H1 (cell line): ENCODE measurements at regions not wholly inside any gene's neighbourhood (a gene's known extent, or its start where the extent isn't known, plus 50 kb on each side); places are given as distances from the start of the nearest gene placed in this dataset.

Experiments
- BRCA1 ChIP-seq: IDR thresholded peaks from 2 replicates; pipeline ENCODE4 v1.6.1; 2012; ENCODE audit warnings: low read depth, low read length, improper control_type of control experiment
- HDAC2 ChIP-seq, 2 experiments: fragments of 300-600 bp in 1 of 2; sonication (generic) in 1 of 2; IDR thresholded peaks; 2 replicates each; pipeline ENCODE4 v1.6.1; 2011 to 2012; ENCODE audit warnings: low read depth in 2 of 2, low read length in 2 of 2, mild to moderate bottlenecking in 2 of 2, moderate library complexity in 2 of 2, borderline replicate concordance in 1 of 2, inconsistent platforms in 1 of 2
- HDAC6 ChIP-seq: IDR thresholded peaks from one replicate; pipeline ENCODE4 v1.7.1; 2012; ENCODE audit warnings: low read depth, mild to moderate bottlenecking, inconsistent platforms, low read length, moderate library complexity
- KDM5A ChIP-seq: fragments of 200-600 bp; IDR thresholded peaks from 2 replicates; pipeline ENCODE4 v1.7.1; 2012; ENCODE audit warnings: mild to moderate bottlenecking, low read length, inconsistent platforms, mixed read lengths
- NRF1 ChIP-seq: IDR thresholded peaks from 2 replicates; pipeline ENCODE4 v1.6.1; 2011; ENCODE audit warnings: mild to moderate bottlenecking, low read depth, low read length, improper control_type of control experiment
- POLR2A ChIP-seq, 2 experiments: IDR thresholded peaks; 1 replicate in 1 of 2; 2 replicates in 1 of 2; pipeline ENCODE4 v1.6.1; 2011; ENCODE audit warnings: low read depth in 2 of 2, low read length in 2 of 2, mild to moderate bottlenecking in 2 of 2; ENCODE audit errors: control extremely low read depth in 1 of 2
- RAD21 ChIP-seq, 2 experiments: IDR thresholded peaks in 1 of 2; conservative IDR thresholded peaks in 1 of 2; 2 replicates each; pipeline ENCODE4 v1.6.1; 2011; ENCODE audit warnings: low read depth in 2 of 2, low read length in 2 of 2, improper control_type of control experiment in 1 of 2, inconsistent platforms in 1 of 2, mild to moderate bottlenecking in 1 of 2, moderate library complexity in 1 of 2
- TF ChIP-seq, protein P1 (sequence below), 3 experiments: IDR thresholded peaks; 1 replicate in 2 of 3; 2 replicates in 1 of 3; pipeline versions ENCODE4 v1.5.1 to v1.6.1; 2011; ENCODE audit warnings: low read length in 3 of 3, mild to moderate bottlenecking in 3 of 3, inconsistent platforms in 2 of 3, low read depth in 1 of 3, moderate library complexity in 1 of 3; ENCODE audit not compliant: insufficient read depth in 1 of 3; ENCODE audit errors: control extremely low read depth in 1 of 3

DNA sequence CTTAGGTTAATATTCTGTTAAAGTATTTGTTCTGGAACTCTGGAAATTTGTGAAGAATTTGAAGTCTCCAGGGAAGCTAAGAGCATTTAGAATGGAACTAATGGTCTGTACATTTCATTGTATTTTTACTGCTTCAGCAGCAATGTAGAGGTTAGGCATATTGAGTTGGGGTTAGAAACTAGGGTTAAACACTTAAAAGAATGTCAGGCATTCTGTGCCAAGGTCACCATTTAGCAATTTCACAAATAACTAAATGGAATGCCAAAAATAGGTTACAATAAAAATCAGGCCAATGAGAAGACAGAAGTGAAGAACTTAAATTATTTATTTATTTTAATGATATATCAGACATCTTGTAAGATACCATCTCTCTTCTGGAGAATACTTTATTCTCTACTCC, 210.8 kb downstream of the C12orf50 start:
- no peak for TF ChIP-seq HDAC2 (IDR thresholded peaks at IDR 0.05; ENCODE audit: borderline replicate concordance in 1 of 2, low read depth in 2 of 2, low read length in 2 of 2)
- no peak for TF ChIP-seq KDM5A
- no peak for TF ChIP-seq HDAC6
- no peak for TF ChIP-seq POLR2A (IDR thresholded peaks at IDR 0.05; ENCODE audit: control extremely low read depth in 1 of 2, low read depth in 2 of 2, low read length in 2 of 2)
- no peak for TF ChIP-seq BRCA1
- TF ChIP-seq, protein P1, sequence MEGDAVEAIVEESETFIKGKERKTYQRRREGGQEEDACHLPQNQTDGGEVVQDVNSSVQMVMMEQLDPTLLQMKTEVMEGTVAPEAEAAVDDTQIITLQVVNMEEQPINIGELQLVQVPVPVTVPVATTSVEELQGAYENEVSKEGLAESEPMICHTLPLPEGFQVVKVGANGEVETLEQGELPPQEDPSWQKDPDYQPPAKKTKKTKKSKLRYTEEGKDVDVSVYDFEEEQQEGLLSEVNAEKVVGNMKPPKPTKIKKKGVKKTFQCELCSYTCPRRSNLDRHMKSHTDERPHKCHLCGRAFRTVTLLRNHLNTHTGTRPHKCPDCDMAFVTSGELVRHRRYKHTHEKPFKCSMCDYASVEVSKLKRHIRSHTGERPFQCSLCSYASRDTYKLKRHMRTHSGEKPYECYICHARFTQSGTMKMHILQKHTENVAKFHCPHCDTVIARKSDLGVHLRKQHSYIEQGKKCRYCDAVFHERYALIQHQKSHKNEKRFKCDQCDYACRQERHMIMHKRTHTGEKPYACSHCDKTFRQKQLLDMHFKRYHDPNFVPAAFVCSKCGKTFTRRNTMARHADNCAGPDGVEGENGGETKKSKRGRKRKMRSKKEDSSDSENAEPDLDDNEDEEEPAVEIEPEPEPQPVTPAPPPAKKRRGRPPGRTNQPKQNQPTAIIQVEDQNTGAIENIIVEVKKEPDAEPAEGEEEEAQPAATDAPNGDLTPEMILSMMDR (IDR thresholded peaks at IDR 0.05; ENCODE audit: control extremely low read depth in 1 of 3, insufficient read depth in 1 of 3, low read depth in 1 of 3, low read length in 3 of 3), result no peak
- no peak for TF ChIP-seq RAD21 (IDR thresholded peaks at IDR 0.05 in 1 of 2, conservative IDR thresholded peaks at IDR 0.05 in 1 of 2; ENCODE audit: low read depth in 2 of 2, low read length in 2 of 2)
- TF ChIP-seq NRF1, result no peak
